Activated CD8-positive, alpha-beta memory T cell treated with anti-CD3 and anti-CD28 coated beads for 36 hours (primary cell): ENCODE measurements at regions not wholly inside any gene's neighbourhood (a gene's known extent, or its start where the extent isn't known, plus 50 kb on each side); places are given as distances from the start of the nearest gene placed in this dataset.

Experiments used
- CTCF ChIA-PET: fragments of 350-600 bp; sonication (Branson Sonifier 250); formaldehyde crosslinking; loops from one replicate; lab custom pipeline; 2021; ENCODE audit warnings: antibody characterized with exemption; lab: Charles Lee
- POLR2A ChIA-PET: fragments of 350-600 bp; sonication (Branson Sonifier 250); formaldehyde crosslinking; loops from one replicate; lab custom pipeline; 2021; ENCODE audit warnings: antibody characterized with exemption; lab: Charles Lee

DNA sequence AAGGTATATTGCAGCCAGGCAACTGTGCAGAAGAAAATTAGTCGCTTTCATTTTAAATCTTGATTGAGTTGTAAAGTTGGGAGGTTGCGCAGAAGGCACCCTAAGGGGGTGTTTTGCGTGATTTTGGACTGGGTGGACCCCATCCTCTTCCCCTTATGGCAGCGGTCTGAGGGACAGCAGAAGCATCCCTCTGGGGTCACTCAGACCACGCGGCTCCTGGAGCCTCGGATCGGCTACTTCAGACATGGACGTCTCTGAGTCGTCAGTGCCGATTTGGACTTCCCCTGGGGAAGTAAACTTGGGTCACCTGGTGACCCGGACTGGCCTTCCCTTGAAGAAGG, 639.0 kb upstream of the DPP6 start:
- ChIA-PET POLR2A (no interaction called here), CTCF (no interaction called here)

DNA sequence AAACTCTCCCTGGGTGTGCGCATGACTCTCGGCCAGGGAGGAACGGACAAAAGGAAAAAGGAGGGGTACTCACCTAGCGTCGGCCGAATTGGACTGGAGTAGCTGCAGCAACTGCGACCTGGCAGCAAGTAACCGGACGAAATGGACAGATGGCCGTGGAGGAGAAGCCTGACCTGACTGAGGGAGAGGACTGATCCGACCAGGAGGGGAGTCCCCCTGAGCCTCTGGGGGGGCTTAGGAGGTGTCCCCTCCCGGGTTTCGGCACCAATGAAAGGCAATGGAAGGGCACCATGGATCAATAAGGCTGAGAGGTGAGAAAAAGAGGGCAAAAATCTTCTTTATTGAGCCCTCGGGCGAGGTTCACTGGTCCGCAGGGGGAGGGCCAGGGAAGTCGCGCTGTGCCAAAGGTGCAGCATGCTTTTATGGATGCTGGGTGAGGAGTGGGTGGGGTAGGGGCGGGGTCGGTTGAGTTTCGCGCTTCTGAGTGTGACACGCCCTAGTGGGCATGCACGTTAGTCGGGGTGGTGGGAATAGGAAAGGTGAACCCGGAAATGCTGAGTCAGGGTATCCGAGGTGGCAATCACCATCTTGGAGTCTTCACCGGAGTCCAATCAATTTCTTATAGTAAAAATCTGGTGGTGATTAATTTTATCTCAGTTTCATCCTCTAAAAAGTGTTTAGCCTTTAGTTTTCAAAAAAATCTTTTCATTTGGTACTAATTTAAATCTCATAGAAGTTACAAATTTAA, 638.5 kb upstream of the DPP6 start:
- ChIA-PET POLR2A (no interaction called here), CTCF (no interaction called here)

DNA sequence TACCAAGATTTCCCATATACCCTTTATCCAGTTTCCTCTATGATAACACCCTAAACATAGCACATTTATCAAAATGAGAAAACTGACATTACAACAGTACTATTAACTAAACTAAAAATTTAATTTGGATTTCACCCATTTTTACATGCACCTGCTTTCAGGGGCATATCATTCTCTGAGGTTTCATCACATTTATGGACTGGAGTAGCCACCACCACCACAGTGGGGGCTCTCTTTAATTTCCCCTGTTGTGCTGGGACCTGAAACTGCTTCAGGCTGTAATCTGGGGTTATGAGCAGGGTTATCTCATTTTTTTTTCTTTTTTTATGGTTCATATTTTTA, 637.9 kb upstream of the DPP6 start:
- POLR2A ChIA-PET: no interaction called here
- CTCF ChIA-PET: no interaction called here

DNA sequence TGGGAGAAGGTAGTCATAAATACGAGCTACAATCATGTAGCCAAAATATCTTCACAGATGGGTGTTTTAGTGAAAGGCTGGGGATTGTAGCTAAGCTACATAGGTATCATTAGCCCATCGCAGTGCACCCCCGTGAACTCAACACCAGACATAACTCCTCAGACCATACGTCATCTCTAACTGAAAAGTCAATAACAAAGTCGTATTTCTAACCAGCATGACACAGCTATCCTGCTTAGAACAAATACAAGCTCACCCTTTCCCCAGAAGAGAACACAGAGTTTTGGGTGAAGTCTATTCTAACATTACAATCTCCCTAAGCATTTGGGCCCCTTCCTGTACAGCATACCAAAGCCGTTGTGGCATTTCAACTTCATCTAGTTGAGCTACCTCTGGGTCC, 636.6 kb upstream of the DPP6 start:
- ChIA-PET CTCF (no interaction called here), POLR2A (no interaction called here)

DNA sequence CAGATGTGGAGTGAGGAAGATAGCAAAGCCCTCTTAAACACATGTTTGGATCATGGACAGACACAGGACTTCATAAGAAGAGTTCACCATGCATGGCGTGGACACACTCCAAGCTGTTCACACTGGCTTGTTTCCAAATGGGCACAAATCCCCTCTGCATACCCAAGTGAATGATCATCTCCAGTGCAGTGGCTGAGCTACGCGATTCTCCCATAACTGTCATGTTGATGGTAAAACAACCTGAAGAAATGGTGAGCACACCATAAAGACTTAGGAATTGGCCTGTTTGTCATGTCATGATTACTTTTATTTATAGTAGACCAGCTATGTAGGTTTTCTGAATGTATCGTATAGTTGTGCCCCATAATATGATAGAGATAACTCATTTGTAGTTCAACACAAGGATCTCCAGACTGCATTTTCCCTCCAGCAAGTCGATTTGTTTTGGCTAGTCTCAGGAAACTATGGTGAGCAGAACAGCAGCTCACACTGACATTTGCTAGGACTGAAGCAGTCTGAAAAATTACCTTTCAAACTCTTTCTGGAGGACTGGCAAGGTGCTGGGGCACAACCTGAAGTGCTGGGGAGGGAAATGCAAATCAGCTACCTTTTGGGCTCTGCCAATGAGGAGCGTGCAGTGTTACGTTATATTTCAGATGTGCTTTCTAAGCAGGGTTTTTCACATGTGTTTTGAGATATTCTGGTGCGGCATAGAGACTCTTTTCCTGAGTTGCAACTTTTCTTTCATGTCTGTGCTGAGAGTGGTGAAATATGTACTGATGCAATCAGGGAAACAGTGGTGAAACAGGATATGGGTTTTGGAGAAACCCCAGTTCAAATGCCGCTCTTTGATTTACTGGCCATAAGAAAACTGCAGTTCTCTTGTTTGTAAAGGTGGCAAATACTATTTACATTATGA, 629.6 kb upstream of the DPP6 start:
- ChIA-PET POLR2A (no interaction called here), CTCF (no interaction called here)

DNA sequence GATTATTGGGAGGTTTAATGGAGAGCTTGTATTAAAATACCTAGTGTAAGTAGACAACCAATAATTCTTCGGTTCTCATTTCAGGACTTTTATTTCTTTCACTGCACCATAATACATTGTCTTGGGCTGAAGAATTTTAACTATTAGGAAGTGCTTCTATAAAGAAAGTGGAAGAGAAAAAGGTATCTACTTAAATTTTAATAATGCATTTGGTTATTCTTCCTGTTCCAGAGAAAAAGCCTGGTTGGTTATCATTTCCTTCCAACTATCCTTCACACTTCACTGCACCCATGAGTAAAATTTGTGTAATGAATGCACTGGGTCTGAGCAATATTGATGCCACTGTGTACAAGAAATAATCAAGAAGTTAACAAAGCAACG, 629.0 kb upstream of the DPP6 start:
- POLR2A ChIA-PET: no interaction called here
- CTCF ChIA-PET: no interaction called here

DNA sequence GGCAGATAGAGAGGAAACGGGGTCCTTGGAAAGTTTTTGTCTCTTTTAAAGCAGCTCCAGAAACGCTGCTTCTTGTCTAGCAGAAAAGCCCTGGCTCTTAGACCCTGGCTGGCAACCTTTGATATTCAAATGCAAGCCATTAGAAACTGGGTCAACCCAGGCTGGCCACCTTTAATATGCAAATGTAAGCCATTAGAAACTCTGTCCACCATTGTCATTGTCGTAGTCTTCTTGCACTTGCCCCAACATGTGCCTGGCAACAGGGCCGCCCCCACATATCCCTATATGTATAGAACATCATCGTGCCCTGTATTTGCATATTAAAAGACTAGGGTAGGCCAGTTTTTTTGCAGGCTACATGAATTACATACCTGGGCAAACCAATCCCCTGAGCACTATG, 621.3 kb upstream of the DPP6 start:
- POLR2A ChIA-PET: no interaction called here
- CTCF ChIA-PET: no interaction called here

DNA sequence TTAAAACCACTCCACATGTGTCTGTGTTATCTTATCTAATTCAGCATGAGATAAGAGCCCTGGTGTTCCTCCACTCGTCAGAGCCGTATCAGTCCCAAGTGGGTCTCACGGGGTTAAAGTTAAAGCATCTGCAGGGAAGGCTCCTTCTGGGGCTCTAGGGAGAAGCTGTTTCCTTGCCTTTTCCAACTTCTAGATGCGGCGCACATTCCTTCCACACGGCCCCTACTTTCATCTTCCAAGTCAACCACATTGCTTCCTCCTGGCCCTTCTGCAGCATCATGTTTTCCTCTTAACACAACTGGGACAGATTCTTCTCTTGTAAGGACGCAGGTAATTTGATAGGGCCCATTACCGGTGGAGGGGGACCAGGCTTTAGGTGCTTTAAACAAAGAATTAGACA, 620.1 kb upstream of the DPP6 start:
- CTCF ChIA-PET: no interaction called here
- POLR2A ChIA-PET: no interaction called here

DNA sequence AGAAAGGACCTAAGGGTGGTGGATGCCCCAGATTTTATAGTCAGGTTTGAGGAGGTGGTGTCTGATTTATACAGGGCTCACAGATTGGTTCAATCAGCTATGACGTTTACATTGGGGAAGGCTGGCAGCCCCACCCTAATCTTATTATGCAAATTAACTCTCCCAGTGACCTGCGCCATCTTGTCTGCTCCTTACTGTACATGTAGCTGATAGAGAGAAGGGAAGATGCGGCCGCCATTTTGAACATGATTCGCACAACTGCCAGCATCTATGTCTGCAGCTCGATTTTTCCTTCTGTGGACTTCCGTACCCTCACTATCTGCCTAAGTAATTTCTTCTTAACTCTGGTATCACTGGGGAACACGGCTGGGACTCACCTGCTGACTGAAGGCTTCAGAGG, 619.0 kb upstream of the DPP6 start:
- POLR2A ChIA-PET: no interaction called here
- CTCF ChIA-PET: no interaction called here

DNA sequence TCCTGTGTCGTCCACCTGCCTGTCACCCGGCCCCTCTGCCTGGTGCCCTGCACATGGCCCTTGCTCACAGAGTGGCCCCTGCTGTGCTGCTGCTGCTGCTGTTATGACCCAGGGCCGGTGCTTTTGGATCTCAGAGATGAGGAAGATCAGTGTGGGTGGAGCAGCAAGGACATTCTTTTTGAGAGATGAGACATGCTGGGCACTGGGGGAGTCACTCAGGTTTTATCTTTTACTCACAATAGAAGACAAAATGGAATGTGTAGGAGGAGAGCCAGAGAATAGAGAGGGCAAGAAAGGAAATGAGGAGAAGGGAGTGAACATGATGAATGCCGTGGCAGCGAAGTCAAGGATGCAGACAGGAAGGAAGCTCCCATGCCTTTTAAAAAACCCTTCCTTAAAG, 611.5 kb upstream of the DPP6 start:
- ChIA-PET CTCF (no interaction called here), POLR2A (no interaction called here)

DNA sequence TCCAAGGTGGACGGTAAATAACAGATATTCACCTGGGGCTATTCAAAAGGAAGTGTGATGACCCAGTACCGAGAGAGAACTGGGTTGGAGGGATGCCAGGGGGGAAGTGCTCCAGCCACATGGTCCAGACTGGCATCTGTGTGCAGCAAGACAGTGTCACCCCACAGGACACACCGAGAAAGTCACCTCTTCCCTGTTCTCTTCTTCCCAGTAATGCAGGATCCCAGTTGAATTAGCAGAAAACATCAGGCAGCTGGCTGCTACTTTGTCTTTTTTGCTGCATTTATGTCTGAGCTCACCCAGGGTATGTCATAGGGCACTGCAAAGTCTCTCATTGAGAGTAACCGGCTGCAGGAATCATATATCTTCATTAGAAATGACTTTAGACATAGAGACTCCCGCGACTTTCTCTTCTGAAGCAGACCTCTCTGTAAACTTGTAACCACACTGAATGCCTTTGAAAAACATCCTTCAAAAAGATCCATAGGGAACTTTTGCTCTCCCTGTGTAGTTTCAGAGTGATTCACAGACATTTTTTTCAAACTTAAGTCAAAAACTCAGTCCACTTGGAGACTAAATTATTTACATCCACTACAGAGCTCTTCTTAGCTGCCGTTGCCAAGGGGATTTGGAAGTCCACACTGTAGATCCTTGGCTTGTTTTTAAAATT, 609.0 kb upstream of the DPP6 start:
- CTCF ChIA-PET: interaction anchor here (0.5 kb wide), 1 partner anchor 515 kb away, joined by 6 read pairs; no protein-coding TSS in a partner anchor
- POLR2A ChIA-PET: no interaction called here

DNA sequence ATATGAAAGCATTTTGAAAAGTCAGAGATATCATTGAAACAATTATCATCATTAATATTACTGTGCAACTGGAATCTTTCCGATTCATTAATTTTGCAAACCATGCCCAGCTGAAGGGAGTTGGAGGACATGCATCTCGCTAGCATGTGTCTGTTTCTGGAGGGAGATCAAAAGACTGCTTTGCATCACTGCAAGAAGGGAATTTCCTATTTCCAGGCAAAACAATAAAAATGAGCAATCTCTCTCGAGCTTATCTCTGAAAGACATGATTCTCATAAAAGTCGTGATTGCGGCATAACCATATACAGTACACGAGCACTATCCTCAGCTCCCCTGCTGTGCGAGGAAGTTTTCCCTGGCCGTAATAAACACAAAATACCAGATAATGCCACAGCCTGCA, 607.6 kb upstream of the DPP6 start:
- CTCF ChIA-PET: no interaction called here
- POLR2A ChIA-PET: no interaction called here

DNA sequence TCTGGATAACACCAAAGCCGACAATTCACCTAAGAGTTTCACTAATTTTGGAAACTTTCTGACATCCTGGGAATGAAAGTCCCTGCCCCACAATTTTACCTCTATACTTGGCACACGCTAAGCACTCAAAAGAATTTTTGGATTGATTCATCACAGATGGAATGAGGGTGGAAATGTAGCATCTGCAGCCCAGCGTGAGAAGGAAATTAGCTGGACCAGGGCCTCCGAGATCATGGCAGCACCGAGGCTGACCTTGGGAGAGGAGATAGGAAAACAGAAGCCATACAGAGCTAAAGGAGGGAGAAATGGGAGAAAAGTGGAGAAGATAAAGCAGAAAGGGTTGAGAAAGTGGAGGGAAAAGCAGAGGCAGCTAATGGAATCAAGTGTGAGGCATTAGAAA, 606.6 kb upstream of the DPP6 start:
- CTCF ChIA-PET: no interaction called here
- POLR2A ChIA-PET: no interaction called here

DNA sequence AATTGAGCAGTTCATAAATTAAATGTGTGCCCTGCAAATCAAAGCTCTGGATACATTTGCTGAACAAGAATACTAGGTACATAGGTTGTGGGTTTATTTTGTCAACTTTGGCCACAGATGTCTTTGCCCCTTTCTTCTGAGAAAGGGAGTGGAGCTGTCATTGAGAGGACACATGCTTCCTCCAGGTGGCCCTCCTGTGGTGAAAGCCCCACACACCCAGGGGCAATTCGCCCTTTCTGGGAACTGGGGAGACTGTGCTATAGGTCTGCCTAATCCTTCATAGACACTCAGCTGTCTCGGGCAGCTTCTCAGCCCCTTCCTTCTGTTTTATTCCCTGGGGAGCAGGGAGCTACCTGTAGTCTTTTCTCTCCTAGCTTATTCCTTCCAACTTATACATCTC, 605.7 kb upstream of the DPP6 start:
- POLR2A ChIA-PET: no interaction called here
- CTCF ChIA-PET: no interaction called here

DNA sequence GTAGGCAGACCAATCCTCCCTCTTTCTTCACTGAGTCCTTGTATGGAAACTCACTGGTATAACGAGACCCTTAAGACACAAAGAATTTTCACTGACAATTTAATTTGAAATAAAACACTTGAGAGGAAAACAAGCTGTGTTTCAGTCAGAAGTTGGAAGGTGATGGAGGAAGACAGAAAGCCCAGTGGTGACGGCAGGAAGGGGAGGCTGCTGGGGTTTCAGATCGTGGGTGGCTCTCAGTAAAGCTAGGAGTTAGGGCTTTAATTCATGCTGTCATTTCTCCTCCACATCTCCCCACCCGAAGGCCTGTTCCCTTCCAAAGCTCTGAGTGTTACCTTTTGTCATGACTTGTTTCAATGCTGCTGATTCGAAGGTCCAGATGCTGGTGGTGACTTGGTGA, 605.2 kb upstream of the DPP6 start:
- POLR2A ChIA-PET: no interaction called here
- CTCF ChIA-PET: no interaction called here

DNA sequence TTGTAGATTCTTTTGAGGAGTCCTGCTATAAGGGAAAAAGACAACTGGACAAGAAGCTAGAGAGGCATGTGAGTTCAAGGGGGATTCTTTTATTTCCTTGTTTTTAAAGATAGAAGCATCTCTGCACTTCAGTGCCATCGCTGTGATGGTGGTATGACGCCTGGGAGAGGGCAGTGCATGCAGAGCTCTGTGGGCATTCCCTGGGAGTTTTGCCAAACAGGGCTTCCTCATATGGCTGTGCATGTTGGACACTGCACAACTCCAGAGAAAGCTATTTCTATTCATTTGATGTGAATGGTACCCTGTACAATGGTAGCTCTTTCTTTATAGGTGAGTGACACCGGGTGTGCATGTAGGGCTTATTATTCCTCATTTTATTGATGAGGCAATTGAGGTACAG, 599.5 kb upstream of the DPP6 start:
- ChIA-PET POLR2A (no interaction called here), CTCF (no interaction called here)

DNA sequence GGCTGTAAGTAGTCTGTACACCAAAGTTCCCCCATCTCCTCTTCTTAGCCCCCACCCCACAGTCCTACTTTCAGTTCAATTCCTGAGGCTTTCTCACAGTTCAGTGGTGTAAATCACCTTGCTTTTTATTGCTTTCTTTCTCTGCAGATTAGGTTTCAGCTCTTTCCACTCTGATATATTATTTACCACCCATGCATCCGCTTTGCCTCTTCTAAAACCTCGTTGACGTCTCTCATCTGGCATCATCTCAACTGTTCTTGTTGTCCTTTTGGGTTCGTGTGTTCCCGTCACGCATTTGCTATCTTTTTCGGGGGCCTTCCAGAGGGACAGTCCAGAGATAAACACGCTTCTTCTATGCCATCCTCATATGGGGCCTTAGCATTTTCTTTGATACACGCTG, 597.9 kb upstream of the DPP6 start:
- ChIA-PET CTCF (no interaction called here), POLR2A (no interaction called here)

DNA sequence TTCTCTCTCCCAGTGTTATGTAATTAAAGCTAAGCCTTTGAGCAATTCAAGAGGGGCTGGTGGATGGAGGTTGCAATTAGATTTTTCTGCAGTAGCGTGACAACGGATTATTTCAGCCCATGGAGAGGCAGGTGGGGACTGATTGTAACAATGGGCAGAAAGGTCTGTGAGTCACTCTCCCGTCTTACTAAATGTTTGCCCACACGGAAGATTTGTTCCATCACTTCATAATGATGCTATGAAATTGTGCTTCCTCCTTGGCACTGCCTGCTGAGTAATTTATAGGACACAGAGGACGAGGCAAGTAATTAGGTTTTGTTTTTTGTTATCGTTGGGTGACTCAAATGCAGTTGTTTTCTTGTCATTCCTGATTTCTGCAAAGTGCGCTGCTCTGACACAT, 594.5 kb upstream of the DPP6 start:
- ChIA-PET POLR2A (no interaction called here), CTCF (no interaction called here)

DNA sequence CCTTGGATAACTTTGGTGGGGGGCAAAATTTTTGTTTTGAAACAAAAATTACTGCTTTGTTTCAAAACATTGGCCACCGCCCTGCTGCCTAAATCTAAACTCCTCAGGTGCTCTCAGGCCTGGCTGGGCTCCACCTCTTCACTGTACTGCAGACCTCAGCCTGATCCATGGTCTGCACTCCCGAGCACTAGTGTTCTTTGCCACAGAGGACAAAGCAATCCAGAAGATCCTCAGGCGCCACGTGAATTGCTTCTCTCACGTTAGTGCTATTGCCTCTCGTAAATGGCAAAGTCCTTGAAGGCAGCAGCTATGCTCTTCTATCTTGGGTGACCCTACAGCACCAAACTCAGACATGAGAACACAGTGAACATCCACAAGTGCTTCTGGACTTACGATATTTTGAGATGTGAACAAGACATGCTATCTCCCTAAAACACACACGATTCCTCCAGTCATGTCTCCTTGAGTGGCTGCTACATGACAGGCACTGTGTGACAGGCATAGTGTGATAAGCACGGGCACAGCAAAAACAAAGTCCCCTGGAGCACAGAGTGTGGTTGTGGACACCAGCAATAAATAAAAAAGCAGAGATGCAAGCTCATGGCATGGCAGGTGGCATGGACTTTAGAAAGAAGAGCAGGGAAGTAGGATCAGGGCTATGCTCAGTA, 582.1 kb upstream of the DPP6 start:
- POLR2A ChIA-PET: no interaction called here
- CTCF ChIA-PET: no interaction called here

DNA sequence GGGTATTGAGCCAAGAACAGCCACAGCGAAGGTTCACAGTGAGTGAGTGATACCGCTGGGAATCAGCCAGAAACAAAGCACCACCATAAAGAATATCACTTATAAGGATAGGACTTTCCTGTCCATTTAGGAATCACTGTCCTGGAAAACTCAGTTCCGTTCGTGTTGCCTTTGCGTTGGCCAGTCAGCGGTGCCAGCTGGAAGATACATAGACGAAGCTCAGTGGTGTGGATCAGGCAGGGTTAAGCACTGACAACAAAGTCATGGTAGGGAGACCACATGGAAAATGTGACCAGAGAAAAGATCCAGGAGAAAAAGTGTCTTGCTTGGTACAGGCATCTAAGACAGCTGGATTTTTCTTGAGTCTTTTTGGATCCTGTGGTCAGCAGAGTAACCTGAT, 579.7 kb upstream of the DPP6 start:
- ChIA-PET POLR2A (no interaction called here), CTCF (no interaction called here)
